Fibroblast of villous mesenchyme (primary cell): ENCODE measurements at regions not wholly inside any gene's neighbourhood (a gene's known extent, or its start where the extent isn't known, plus 50 kb on each side); places are given as distances from the start of the nearest gene placed in this dataset.
"Not testable (repeated sequence)": the region's sequence is repeated elsewhere in the genome, so short reads cannot be mapped to it uniquely, and the experiment has no call there.

ENCODE experiments used
- DNase-seq: peaks from one replicate; pipeline ENCODE4 v3.0.0-alpha.2; 2010; ENCODE audit warnings: low read depth
- H3K4me3 ChIP-seq: 2 replicates; pipeline ENCODE4 v1.5.1; 2011; ENCODE audit warnings: low read depth, mild to moderate bottlenecking, low read length
- CTCF ChIP-seq: IDR thresholded peaks from 2 replicates; pipeline ENCODE4 v1.5.1; 2012; ENCODE audit warnings: low read depth, mild to moderate bottlenecking, low read length; ENCODE audit not compliant: insufficient read depth

GRCh38 chr5:145633474-145633873 is 201.7 kb downstream of the PRELID2 start:
- no peak overlapping the region for H3K4me3 ChIP-seq
- TF ChIP-seq CTCF: no peak
- no peak for DNase-seq

- no peak overlapping the region for H3K4me3 ChIP-seq
- TF ChIP-seq CTCF: no peak
- no peak for DNase-seq
Measured at GRCh38 chr5:145632701-145633100, 202.4 kb downstream of the PRELID2 start.

GRCh38 chr5:145629047-145629446 is 206.1 kb downstream of the PRELID2 start:
- DNase-seq: no peak
- H3K4me3 ChIP-seq: no peak overlapping the region
- no peak for TF ChIP-seq CTCF

- H3K4me3 ChIP-seq: no peak overlapping the region
- no peak for TF ChIP-seq CTCF
- DNase-seq: no peak
Measured at GRCh38 chr5:145628525-145628924, 206.6 kb downstream of the PRELID2 start.

- H3K4me3 ChIP-seq: no peak overlapping the region
- TF ChIP-seq CTCF: no peak
- DNase-seq: peak; percentile 34
Measured at GRCh38 chr5:145619806-145620310, 215.3 kb downstream of the PRELID2 start.

GRCh38 chr5:145616739-145617138 is 218.4 kb downstream of the PRELID2 start:
- DNase-seq, H3K4me3 ChIP-seq: not testable (repeated sequence)

GRCh38 chr5:145598983-145599382 is 236.2 kb downstream of the PRELID2 start:
- DNase-seq: peak; percentile 6
- no peak overlapping the region for H3K4me3 ChIP-seq
- TF ChIP-seq CTCF: no peak
